Smooth muscle cell (in vitro differentiated cells): ENCODE measurements at regions not wholly inside any gene's neighbourhood (a gene's known extent, or its start where the extent isn't known, plus 50 kb on each side); places are given as distances from the start of the nearest gene placed in this dataset.

Experiments used
- DNase-seq: peaks from one replicate; lab custom pipeline; 2025; ENCODE audit not compliant: unreplicated experiment; lab: John Stamatoyannopoulos, UW
- H2AFZ ChIP-seq: fragments of 200-600 bp; sonication (generic); 2 replicates; pipeline ENCODE4 v1.6.0; 2016; ENCODE audit warnings: antibody characterized with exemption, low read depth, mild to moderate bottlenecking
- H3F3A ChIP-seq: fragments of 200-600 bp; sonication (generic); 2 replicates; pipeline ENCODE4 v1.6.0; 2017; ENCODE audit warnings: antibody characterized with exemption, low read depth
- H3K27ac ChIP-seq: fragments of 200-600 bp; sonication (generic); 2 replicates; pipeline ENCODE4 v1.5.1; 2016; ENCODE audit warnings: low read depth, mild to moderate bottlenecking
- H3K27me3 ChIP-seq: fragments of 200-600 bp; sonication (generic); 2 replicates; pipeline ENCODE4 v1.6.1; 2016; ENCODE audit warnings: low read depth, mild to moderate bottlenecking
- H3K36me3 ChIP-seq: fragments of 200-600 bp; sonication (generic); 2 replicates; pipeline ENCODE4 v1.5.1; 2016; ENCODE audit warnings: low read depth
- H3K4me1 ChIP-seq: fragments of 200-600 bp; sonication (generic); 2 replicates; pipeline ENCODE4 v1.5.1; 2016; ENCODE audit warnings: low read depth
- H3K4me2 ChIP-seq: fragments of 200-600 bp; sonication (generic); 2 replicates; pipeline ENCODE4 v1.6.0; 2016; ENCODE audit warnings: mild to moderate bottlenecking
- H3K4me3 ChIP-seq: fragments of 200-600 bp; sonication (generic); 2 replicates; pipeline ENCODE4 v1.5.1; 2016; ENCODE audit warnings: mild to moderate bottlenecking
- H3K79me2 ChIP-seq: fragments of 200-600 bp; sonication (generic); 2 replicates; pipeline ENCODE4 v1.6.0; 2016; ENCODE audit warnings: low read depth, mild to moderate bottlenecking
- H3K9ac ChIP-seq: fragments of 200-600 bp; sonication (generic); 2 replicates; pipeline ENCODE4 v1.6.0; 2016; ENCODE audit warnings: low read depth
- H3K9me3 ChIP-seq: fragments of 200-600 bp; sonication (generic); replicated peaks from 2 replicates; pipeline ENCODE4 v1.5.1; 2016; ENCODE audit warnings: low read depth
- H4K20me1 ChIP-seq: fragments of 200-600 bp; sonication (generic); 2 replicates; pipeline ENCODE4 v1.6.0; 2016; ENCODE audit warnings: low read depth
- CTCF ChIP-seq: fragments of 200-600 bp; sonication (generic); IDR thresholded peaks from 2 replicates; pipeline ENCODE4 v1.5.1; 2017; ENCODE audit warnings: borderline replicate concordance, mild to moderate bottlenecking, antibody characterized with exemption; ENCODE audit not compliant: insufficient read depth, poor library complexity, severe bottlenecking
- WGBS: methylation state at CpG from one replicate; pipeline ENCODE4 v1.1.7; 2016; ENCODE audit warnings: low lambda C conversion rate; 5-methylcytosine and 5-hydroxymethylcytosine counted together

GRCh38 chr4:3709846-3710441 is 56.2 kb upstream of the ADRA2C start:
- H4K20me1 ChIP-seq, result no peaks in the 10 kb centered on the region
- H3K27me3 ChIP-seq, result peaks cover 2% of the 10 kb centered on the region
- 94% methylated on average over 18 of the region's 18 CpGs for WGBS
- H3F3A ChIP-seq, result no peaks in the 10 kb centered on the region
- no peak overlapping the region for H2AFZ ChIP-seq
- no peak overlapping the region for H3K27ac ChIP-seq
- H3K9ac ChIP-seq, result no peak overlapping the region
- H3K4me1 ChIP-seq, result peaks cover 5% of the 10 kb centered on the region
- H3K36me3 ChIP-seq, result no peaks in the 10 kb centered on the region
- no peak for TF ChIP-seq CTCF
- H3K9me3 ChIP-seq, result no peaks in the 10 kb centered on the region
- H3K4me3 ChIP-seq, result no peak overlapping the region
- no peak overlapping the region for H3K4me2 ChIP-seq
- H3K79me2 ChIP-seq, result no peaks in the 10 kb centered on the region
- DNase-seq, result no peak

- H4K20me1 ChIP-seq, result no peaks in the 10 kb centered on the region
- H3K4me2 ChIP-seq, result no peak overlapping the region
- no peaks in the 10 kb centered on the region for H3K36me3 ChIP-seq
- WGBS, result 93% methylated on average over 14 of the region's 14 CpGs
- no peak overlapping the region for H3K27ac ChIP-seq
- H3K4me3 ChIP-seq, result no peak overlapping the region
- no peak overlapping the region for H2AFZ ChIP-seq
- no peaks in the 10 kb centered on the region for H3K9me3 ChIP-seq
- no peak overlapping the region for H3K9ac ChIP-seq
- H3K4me1 ChIP-seq, result peaks cover 5% of the 10 kb centered on the region
- peaks cover 9% of the 10 kb centered on the region for H3K27me3 ChIP-seq
- no peak for TF ChIP-seq CTCF
- no peak for DNase-seq
- H3K79me2 ChIP-seq, result no peaks in the 10 kb centered on the region
- H3F3A ChIP-seq, result no peaks in the 10 kb centered on the region
Measured at GRCh38 chr4:3709061-3709845, 56.9 kb upstream of the ADRA2C start.

GRCh38 chr4:3708611-3709010 is 57.6 kb upstream of the ADRA2C start:
- H4K20me1 ChIP-seq, result no peaks in the 10 kb centered on the region
- no peaks in the 10 kb centered on the region for H3F3A ChIP-seq
- peaks cover 9% of the 10 kb centered on the region for H3K4me1 ChIP-seq
- no peak for DNase-seq
- H3K79me2 ChIP-seq, result no peaks in the 10 kb centered on the region
- H3K4me2 ChIP-seq, result no peak overlapping the region
- H3K27ac ChIP-seq, result no peak overlapping the region
- H3K9ac ChIP-seq, result no peak overlapping the region
- H2AFZ ChIP-seq, result no peak overlapping the region
- H3K27me3 ChIP-seq, result peaks cover 15% of the 10 kb centered on the region
- H3K9me3 ChIP-seq, result no peaks in the 10 kb centered on the region
- TF ChIP-seq CTCF, result no peak
- WGBS, result 81% methylated on average over 8 of the region's 8 CpGs
- no peak overlapping the region for H3K4me3 ChIP-seq
- no peaks in the 10 kb centered on the region for H3K36me3 ChIP-seq
